HepG2 (cell line): ENCODE measurements at regions not wholly inside any gene's neighbourhood (a gene's known extent, or its start where the extent isn't known, plus 50 kb on each side); places are given as distances from the start of the nearest gene placed in this dataset.

ENCODE experiments used
- ATAC-seq: fragments of 200-7000 bp; cut with Tn5 transposase; 3 replicates; pipeline ENCODE4 v1.9.1; 2020; ENCODE audit warnings: mild to moderate bottlenecking, moderate library complexity
- BruUV-seq: library from RNA; stranded (reverse); fragments of 400-500 nt; replicated peaks from 2 replicates; lab custom pipeline; 2021; lab: Mats Ljungman, UMichigan
- CTCF ChIA-PET: fragments of 300-600 bp; formaldehyde crosslinking; extraction: SDS; loops from one replicate; lab custom pipeline; 2021; ENCODE audit warnings: low total read pairs, inconsistent platforms, low intra/inter-chr PET ratio; lab: Yijun Ruan, JAX
- POLR2A ChIA-PET: fragments of 350-600 bp; sonication (Branson Sonifier 250); formaldehyde crosslinking; loops from one replicate; lab custom pipeline; 2020; ENCODE audit warnings: antibody characterized with exemption, inconsistent platforms; lab: Yijun Ruan, JAX
- DNase-seq: peaks from one replicate; pipeline ENCODE4 v3.0.0-alpha.2; 2015; ENCODE audit warnings: low spot score
- FAIRE-seq: peaks from 3 replicates; lab custom pipeline; 2011; peaks lifted over from hg19 to GRCh38; lab: Jason Lieb, UNC
- H2AFZ ChIP-seq: one replicate; pipeline ENCODE4 v1.6.1; 2011; ENCODE audit warnings: low read length, inconsistent platforms
- H3K27ac ChIP-seq: fragments of 300-600 bp; 3 replicates; pipeline ENCODE4 v1.8.0; 2011; ENCODE audit warnings: mixed run types, mild to moderate bottlenecking, mixed read lengths, low read length, inconsistent platforms; ENCODE audit not compliant: insufficient read depth; ENCODE audit errors: extremely low read length
- H3K27me3 ChIP-seq, 2 experiments: fragments of 200-600 bp in 1 of 2; 2 replicates in 1 of 2; 3 replicates in 1 of 2; pipeline versions ENCODE4 v1.6.0 to v1.8.0; 2011; ENCODE audit warnings: low read length in 2 of 2, mild to moderate bottlenecking in 2 of 2, moderate library complexity in 2 of 2, inconsistent platforms in 1 of 2; ENCODE audit not compliant: insufficient read depth in 2 of 2, control insufficient read depth in 1 of 2
- H3K36me3 ChIP-seq, 2 experiments: fragments of 200-600 bp in 1 of 2; replicated peaks in 1 of 2; 2 replicates in 1 of 2; 3 replicates in 1 of 2; pipeline versions ENCODE4 v1.5.1 to v1.8.0; 2011; ENCODE audit warnings: low read length in 2 of 2, inconsistent platforms in 1 of 2; ENCODE audit not compliant: insufficient read depth in 2 of 2, control insufficient read depth in 1 of 2
- H3K4me1 ChIP-seq: 2 replicates; pipeline ENCODE4 v1.5.1; 2012; ENCODE audit warnings: low read length, inconsistent platforms; ENCODE audit not compliant: insufficient read depth
- H3K4me2 ChIP-seq: 2 replicates; pipeline ENCODE4 v1.6.0; 2011; ENCODE audit warnings: low read depth, low read length, inconsistent platforms
- H3K4me3 ChIP-seq, 3 experiments: fragments of 200-600 bp in 1 of 3; sonication (generic), shearing (Covaris generic) in 1 of 3; replicated peaks in 1 of 3; 2 replicates each; pipeline ENCODE4 v1.5.1; 2011 to 2016; ENCODE audit warnings: low read length in 3 of 3, inconsistent platforms in 2 of 3, low read depth in 2 of 3, mild to moderate bottlenecking in 2 of 3, control low read depth in 1 of 3, mixed read lengths in 1 of 3; ENCODE audit not compliant: insufficient read depth in 1 of 3
- H3K79me2 ChIP-seq: one replicate; pipeline ENCODE4 v1.6.1; 2011; ENCODE audit warnings: low read length, inconsistent platforms; ENCODE audit not compliant: insufficient read depth
- H3K9ac ChIP-seq: 2 replicates; pipeline ENCODE4 v1.6.0; 2011; ENCODE audit warnings: mild to moderate bottlenecking, low read depth, low read length, inconsistent platforms; ENCODE audit not compliant: insufficient read depth
- H3K9me3 ChIP-seq: 2 replicates; pipeline ENCODE4 v1.5.1; 2012; ENCODE audit warnings: mild to moderate bottlenecking, low read length
- H4K20me1 ChIP-seq: 2 replicates; pipeline ENCODE4 v1.6.0; 2011; ENCODE audit warnings: inconsistent platforms, mild to moderate bottlenecking, low read length, moderate library complexity; ENCODE audit not compliant: insufficient read depth
- GTF2F1 ChIP-seq: fragments of 150-350 bp; IDR thresholded peaks from 2 replicates; pipeline ENCODE4 v1.6.1; 2014; ENCODE audit warnings: low read length
- HDAC6 ChIP-seq: fragments of 200-600 bp; sonication (generic); IDR thresholded peaks from 2 replicates; pipeline ENCODE4 v1.7.0; 2017; ENCODE audit warnings: mild to moderate bottlenecking, antibody characterized with exemption, low read length, low read depth
- MED8 ChIP-seq: sonication (generic); formaldehyde crosslinking; IDR thresholded peaks from 2 replicates; pipeline ENCODE4 v1.8.1; 2023; ENCODE audit warnings: mild to moderate bottlenecking, missing genetic modification reagents; ENCODE audit not compliant: insufficient replicate concordance
- MTF1 ChIP-seq: sonication (generic); formaldehyde crosslinking; IDR thresholded peaks from 2 replicates; pipeline ENCODE4 v1.5.0; 2020; ENCODE audit warnings: missing genetic modification reagents
- NAIF1 ChIP-seq: sonication (generic); formaldehyde crosslinking; IDR thresholded peaks from 2 replicates; pipeline ENCODE4 v1.5.0; 2020; ENCODE audit warnings: mild to moderate bottlenecking, missing genetic modification reagents, borderline replicate concordance
- TCF12 ChIP-seq, 2 experiments: fragments of 450-650 bp in 1 of 2; sonication (generic) in 1 of 2; formaldehyde crosslinking in 1 of 2; IDR thresholded peaks; 2 replicates each; pipeline versions ENCODE4 v1.6.1 to v1.8.0; 2017 to 2022; ENCODE audit warnings: antibody characterized with exemption in 1 of 2, mild to moderate bottlenecking in 1 of 2, missing genetic modification reagents in 1 of 2, moderate library complexity in 1 of 2
- TP53 ChIP-seq: sonication (generic); formaldehyde crosslinking; conservative IDR thresholded peaks from 2 replicates; pipeline ENCODE4 v1.4.0; 2020; ENCODE audit warnings: missing genetic modification reagents
- ZNF629 ChIP-seq: sonication (generic); formaldehyde crosslinking; conservative IDR thresholded peaks from 2 replicates; pipeline ENCODE4 v1.5.0; 2020; ENCODE audit warnings: missing genetic modification reagents
- ZZZ3 ChIP-seq: sonication (generic); formaldehyde crosslinking; IDR thresholded peaks from 2 replicates; pipeline ENCODE4 v1.4.0; 2020; ENCODE audit warnings: missing genetic modification reagents, mild to moderate bottlenecking, borderline replicate concordance
- WGBS: methylation state at CpG from one replicate; pipeline ENCODE4 v1.1.6; 2017; ENCODE audit warnings: low lambda C conversion rate; 5-methylcytosine and 5-hydroxymethylcytosine counted together
- in situ Hi-C: cut with HindIII; loops from 2 replicates; pipeline ENCODE4 v1.10.0; 2017; ENCODE audit warnings: low pct_unique_long_range_greater_than_20kb; ENCODE audit not compliant: extremely low pct_ligation_motif_present
- intact Hi-C: fragments of 100-400 bp; cut with micrococcal nuclease; formaldehyde crosslinking; loops from one replicate; pipeline ENCODE4 v1.10.0; 2022; ENCODE audit not compliant: unreplicated experiment
- TF ChIP-seq, protein P1 (sequence below): IDR thresholded peaks from 2 replicates; pipeline ENCODE4 v1.6.1; 2016; ENCODE audit warnings: missing genetic modification reagents, missing compliant biosample characterization
- TF ChIP-seq, protein P2 (sequence below): sonication (generic); formaldehyde crosslinking; IDR thresholded peaks from 2 replicates; pipeline ENCODE4 v1.8.1; 2023; ENCODE audit warnings: mild to moderate bottlenecking, missing genetic modification reagents, borderline replicate concordance
- TF ChIP-seq, protein P3 (sequence below): sonication (generic); formaldehyde crosslinking; IDR thresholded peaks from 2 replicates; pipeline ENCODE4 v1.5.1; 2020; ENCODE audit warnings: missing genetic modification reagents, mild to moderate bottlenecking, borderline replicate concordance
- TF ChIP-seq, protein P4 (sequence below): sonication (generic); formaldehyde crosslinking; IDR thresholded peaks from 2 replicates; pipeline ENCODE4 v1.4.0; 2020; ENCODE audit warnings: mild to moderate bottlenecking, missing genetic modification reagents

DNA sequence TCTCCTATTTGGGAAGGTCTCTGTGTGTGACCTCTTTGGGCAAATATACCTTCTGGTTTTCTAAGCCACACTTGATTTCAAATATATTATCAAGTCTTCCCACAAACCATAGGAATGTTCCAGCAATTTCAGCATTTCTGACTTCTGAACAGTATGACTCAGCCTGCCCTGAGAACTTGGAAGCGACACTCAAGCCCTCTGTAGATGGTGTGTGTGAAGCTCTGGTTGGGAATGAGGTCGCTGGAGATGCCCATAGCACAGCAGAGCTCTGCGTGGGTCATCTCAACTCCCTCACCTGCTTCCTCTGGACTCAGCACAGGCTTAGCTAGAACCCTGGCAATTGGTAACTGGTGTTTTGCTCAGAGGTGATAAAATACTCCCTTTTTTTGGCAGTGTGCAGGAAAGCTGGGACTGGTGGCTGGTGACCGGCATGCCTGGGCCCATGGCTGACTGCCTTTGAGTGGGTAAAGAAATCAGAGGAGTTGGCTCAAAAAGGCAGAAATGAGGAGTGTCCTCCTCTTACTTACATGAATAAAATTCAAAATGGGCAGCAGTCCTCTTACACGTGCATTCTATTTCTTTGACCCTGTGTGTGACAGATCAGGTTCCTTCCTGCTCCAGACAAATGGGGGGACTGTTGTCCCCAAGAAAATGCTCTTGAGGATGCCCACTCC, 87.5 kb upstream of the NRP1 start:
- TF ChIP-seq TP53 (CRISPR knock-in tag) = no peak
- TF ChIP-seq, protein P1, sequence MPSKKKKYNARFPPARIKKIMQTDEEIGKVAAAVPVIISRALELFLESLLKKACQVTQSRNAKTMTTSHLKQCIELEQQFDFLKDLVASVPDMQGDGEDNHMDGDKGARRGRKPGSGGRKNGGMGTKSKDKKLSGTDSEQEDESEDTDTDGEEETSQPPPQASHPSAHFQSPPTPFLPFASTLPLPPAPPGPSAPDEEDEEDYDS (CRISPR knock-in tag) = no peak
- TF ChIP-seq ZNF629 = no peak
- TF ChIP-seq ZZZ3 (CRISPR knock-in tag) = no peak
- TF ChIP-seq, protein P2, sequence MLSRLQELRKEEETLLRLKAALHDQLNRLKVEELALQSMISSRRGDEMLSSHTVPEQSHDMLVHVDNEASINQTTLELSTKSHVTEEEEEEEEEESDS = no peak
- no peak for TF ChIP-seq HDAC6
- TF ChIP-seq, all 625 proteins: peak for 0
- DNase-seq (no peak), ATAC-seq (no peak; the same call in 2 of the 3 replicates), FAIRE-seq (no peak)
- Histone ChIP-seq H3K27ac (no peak overlapping the region), H3K4me3 (no peak overlapping the region), H2AFZ (no peak overlapping the region), H3K9me3 (no peaks in the 10 kb centered on the region), H3K79me2 (no peaks in the 10 kb centered on the region), H4K20me1 (no peaks in the 10 kb centered on the region), H3K36me3 (no peaks in the 10 kb centered on the region), H3K27me3 (peaks cover 0 to 4% of the 10 kb centered on the region in 2 experiments; a peak in 3 of 5 replicates), H3K4me1 (no peaks in the 10 kb centered on the region), H3K9ac (no peak overlapping the region), H3K4me2 (no peak overlapping the region)
- CTCF ChIA-PET = no interaction called here
- POLR2A ChIA-PET = no interaction called here
- 63% methylated on average over 3 of the region's 5 CpGs for WGBS
- in situ Hi-C loops = no loop called here
- BruUV-seq = no TSS peak
- intact Hi-C loops = no loop called here

DNA sequence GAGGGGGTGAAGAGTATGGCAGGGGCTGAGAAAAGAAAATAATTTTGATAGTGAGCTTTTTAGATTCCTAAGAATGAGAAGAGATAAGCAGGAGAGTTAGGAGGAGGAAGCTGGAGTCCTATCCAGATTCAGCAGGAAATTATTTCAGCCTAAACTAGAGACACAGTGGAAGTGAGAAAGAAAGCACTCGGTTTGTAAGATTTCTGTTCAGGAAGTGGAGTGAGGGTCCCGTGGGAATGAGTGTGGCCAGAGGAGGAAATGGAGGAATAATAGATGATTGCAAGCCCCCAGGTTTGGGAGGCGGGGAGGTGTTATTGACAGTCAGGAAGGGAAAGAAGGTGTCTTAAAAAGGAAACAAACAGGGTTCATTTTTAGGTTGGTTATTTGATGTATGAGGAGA, 84.8 kb upstream of the NRP1 start:
- WGBS = 7% methylated on average over 3 of the region's 3 CpGs
- FAIRE-seq = no peak
- H3K4me1 ChIP-seq = no peaks in the 10 kb centered on the region
- H2AFZ ChIP-seq = no peak overlapping the region
- DNase-seq = no peak
- in situ Hi-C loops (no loop called here), intact Hi-C loops (no loop called here)
- no peak overlapping the region for H3K4me3 ChIP-seq
- H3K27me3 ChIP-seq = peaks cover 0 to 4% of the 10 kb centered on the region in 2 experiments; a peak in 2 of 5 replicates
- no peaks in the 10 kb centered on the region for H4K20me1 ChIP-seq
- H3K9me3 ChIP-seq = no peaks in the 10 kb centered on the region
- no peak overlapping the region for H3K9ac ChIP-seq
- ChIA-PET CTCF (no interaction called here), POLR2A (no interaction called here)
- no peak for ATAC-seq
- BruUV-seq = no TSS peak
- H3K4me2 ChIP-seq = no peak overlapping the region
- no peak overlapping the region for H3K27ac ChIP-seq
- no peaks in the 10 kb centered on the region for H3K36me3 ChIP-seq
- no peaks in the 10 kb centered on the region for H3K79me2 ChIP-seq
- TF ChIP-seq NAIF1 (CRISPR knock-in tag) = no peak
- no peak for TF ChIP-seq MTF1
- TF ChIP-seq GTF2F1 = no peak
- TF ChIP-seq, protein P3, sequence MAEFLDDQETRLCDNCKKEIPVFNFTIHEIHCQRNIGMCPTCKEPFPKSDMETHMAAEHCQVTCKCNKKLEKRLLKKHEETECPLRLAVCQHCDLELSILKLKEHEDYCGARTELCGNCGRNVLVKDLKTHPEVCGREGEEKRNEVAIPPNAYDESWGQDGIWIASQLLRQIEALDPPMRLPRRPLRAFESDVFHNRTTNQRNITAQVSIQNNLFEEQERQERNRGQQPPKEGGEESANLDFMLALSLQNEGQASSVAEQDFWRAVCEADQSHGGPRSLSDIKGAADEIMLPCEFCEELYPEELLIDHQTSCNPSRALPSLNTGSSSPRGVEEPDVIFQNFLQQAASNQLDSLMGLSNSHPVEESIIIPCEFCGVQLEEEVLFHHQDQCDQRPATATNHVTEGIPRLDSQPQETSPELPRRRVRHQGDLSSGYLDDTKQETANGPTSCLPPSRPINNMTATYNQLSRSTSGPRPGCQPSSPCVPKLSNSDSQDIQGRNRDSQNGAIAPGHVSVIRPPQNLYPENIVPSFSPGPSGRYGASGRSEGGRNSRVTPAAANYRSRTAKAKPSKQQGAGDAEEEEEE (CRISPR knock-in tag) = no peak
- no peak for TF ChIP-seq TCF12 (IDR thresholded peaks at IDR 0.05)
- TF ChIP-seq TCF12 (CRISPR knock-in tag; IDR thresholded peaks at IDR 0.05) = no peak
- no peak for TF ChIP-seq MED8 (CRISPR knock-in tag)
- TF ChIP-seq, protein P4, sequence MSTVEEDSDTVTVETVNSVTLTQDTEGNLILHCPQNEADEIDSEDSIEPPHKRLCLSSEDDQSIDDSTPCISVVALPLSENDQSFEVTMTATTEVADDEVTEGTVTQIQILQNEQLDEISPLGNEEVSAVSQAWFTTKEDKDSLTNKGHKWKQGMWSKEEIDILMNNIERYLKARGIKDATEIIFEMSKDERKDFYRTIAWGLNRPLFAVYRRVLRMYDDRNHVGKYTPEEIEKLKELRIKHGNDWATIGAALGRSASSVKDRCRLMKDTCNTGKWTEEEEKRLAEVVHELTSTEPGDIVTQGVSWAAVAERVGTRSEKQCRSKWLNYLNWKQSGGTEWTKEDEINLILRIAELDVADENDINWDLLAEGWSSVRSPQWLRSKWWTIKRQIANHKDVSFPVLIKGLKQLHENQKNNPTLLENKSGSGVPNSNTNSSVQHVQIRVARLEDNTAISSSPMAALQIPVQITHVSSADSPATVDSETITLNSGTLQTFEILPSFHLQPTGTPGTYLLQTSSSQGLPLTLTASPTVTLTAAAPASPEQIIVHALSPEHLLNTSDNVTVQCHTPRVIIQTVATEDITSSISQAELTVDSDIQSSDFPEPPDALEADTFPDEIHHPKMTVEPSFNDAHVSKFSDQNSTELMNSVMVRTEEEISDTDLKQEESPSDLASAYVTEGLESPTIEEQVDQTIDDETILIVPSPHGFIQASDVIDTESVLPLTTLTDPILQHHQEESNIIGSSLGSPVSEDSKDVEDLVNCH = no peak
